DMS53 (cell line): ENCODE measurements at regions not wholly inside any gene's neighbourhood (a gene's known extent, or its start where the extent isn't known, plus 50 kb on each side); places are given as distances from the start of the nearest gene placed in this dataset.

Experiments
- DNase-seq: peaks from one replicate; lab custom pipeline; 2025; lab: John Stamatoyannopoulos, UW

DNA sequence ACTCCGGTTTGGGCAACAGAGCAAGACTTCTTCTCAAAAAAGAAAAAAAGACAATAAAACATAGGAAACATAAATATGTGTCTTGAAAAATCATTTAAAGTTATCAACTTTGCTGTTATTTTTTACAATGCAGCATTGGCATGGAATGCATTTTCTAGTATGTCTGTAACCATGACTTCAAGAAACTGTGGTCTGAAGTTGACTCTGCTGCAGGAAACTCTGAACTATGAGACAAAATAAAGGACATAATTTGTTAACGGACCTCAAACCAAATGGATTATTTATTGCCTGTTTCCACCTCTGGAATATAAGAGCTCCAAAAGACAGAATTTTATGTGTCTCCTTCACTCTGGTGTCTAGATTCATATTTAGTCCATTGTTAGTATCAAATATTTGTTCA lies 79.1 kb downstream of the TRIB2 start:
- no peak for DNase-seq

DNA sequence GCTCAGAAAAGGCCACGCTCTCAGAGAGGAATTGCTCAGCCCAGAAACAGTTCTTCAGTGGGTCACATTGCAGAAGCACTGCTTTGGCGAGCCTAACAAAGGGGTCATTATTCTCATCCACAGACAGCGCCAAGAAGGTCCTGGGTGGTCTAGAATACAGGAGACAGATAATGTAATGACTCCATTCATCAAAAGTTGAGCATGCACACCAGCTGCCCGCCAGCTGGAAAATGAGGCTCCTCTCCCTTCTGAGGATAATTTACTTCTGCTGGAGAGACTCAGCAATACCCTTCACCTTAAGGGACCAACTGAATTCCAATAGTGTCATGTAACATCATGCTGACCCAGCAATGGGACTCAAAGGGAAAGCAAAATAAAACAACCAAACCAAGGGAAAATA lies 79.9 kb downstream of the TRIB2 start:
- no peak for DNase-seq

DNA sequence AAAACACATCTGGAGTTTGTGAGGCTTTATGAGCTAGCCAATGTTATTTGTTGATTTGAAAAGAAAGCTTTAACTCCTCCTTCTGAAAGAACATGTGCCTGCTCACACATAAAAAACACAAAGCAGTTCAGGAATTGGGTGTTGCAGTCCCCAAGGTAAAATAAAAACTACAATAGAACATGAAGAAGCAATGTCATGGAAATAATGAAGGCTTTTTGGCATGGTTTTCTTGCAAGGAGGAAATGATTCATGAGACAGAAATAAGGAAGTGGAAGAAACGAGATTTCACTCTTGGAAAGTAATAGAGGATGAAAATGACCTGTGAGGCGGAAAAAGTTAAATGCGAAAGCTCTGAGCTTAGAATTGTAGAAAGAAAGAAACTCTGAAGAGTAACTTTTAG lies 81.1 kb downstream of the TRIB2 start:
- no peak for DNase-seq

DNA sequence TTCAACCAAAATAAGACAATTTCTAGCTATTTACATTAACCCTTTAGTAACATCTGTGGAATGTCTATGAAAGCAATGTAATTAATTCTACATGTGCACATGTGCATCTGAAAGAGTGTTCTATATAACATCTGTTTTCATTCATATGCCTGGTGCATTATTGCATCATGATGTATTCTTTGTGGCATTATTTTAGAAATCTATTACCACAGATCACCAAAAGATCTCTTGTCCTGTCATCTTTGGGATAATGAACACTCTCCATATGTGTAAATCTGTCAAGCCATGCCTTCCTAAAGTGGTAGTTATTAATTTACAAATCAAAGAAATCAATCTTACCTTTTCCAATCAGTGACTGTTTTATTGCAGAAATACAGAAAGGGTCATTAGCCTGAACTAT lies 86.9 kb downstream of the TRIB2 start:
- DNase-seq, result no peak

DNA sequence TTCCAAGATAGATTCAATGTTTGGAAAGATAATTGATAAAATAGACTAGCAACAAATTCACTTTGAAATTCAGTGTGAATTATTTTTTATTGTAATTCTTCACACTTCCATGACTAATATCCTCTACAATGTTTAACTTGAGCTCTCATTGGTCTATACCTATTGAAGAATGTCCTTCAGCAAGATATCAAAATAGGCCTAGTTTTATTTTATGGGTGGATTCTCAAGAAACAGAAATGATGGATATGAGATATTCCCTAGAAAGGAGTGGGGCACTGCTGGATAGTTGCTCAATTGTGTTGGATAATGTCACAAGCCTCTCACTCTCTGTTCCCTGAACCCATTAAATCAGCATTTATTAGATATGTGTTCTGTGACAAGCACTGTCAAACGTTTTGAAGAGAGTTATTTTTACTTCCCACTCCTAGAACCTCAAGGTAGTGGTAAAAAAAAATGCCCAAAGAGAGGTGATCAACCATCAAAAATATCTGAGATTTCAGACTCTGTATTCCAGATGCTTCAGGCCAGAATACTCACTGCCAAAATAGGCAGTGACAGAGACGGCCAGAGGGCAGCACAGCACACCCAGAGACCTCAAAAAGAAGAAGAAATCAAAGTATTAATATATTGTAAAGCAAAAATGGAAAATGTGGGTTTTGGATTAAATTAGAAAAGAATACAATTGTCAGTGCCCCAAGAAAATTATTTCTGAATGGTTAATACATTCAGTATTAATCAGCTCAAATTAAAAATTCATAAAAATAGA lies 87.5 kb downstream of the TRIB2 start:
- no peak for DNase-seq

DNA sequence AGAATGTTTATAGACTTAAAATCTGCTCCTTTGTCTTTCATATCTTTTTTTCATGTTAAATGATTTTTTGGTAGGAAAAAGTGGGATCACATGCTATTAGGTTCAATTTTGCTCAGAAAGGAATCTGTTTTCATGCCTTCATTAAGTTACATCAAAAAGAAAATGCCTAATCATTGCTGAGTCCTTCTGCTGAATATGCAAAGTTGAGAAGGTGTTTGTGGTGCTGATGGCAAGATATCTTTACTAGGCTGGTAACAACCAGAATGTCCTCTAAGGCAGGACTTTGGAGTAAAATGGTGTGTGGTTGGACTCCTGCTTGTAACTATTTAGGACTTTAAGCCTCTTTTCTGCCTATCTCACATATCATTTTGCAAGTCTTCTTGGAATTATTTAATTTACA lies 88.3 kb downstream of the TRIB2 start:
- no peak for DNase-seq

DNA sequence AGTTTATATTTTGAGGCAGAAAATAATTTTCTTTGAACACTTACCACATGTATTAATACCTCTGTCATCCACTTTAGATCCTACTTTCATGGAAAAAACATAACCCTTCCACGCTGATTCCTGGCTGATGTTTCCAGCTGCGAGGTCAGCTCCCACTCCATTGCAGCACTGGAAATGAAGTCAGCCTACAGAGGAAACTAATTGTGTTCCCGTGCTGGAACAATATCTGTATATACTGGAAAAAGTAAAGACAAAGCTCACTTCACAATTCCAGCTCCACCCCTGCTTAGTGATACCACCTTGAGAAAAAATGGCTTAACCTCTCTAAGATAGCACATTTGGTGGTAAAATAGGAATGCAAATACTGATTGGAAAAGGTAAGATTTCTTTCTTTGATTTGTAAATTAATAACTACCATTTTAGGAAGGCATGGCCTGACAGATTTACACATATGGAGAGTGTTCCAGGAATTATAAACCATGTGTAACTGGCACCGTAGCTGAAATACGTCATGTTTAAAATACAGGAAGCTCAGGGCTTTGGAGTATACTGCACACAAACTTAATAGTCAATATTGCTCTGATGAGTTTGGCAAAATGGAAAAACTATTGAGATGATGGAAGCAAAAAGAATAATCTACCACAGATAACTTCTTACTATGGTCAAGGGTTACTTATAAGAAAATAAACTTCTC lies 90.0 kb downstream of the TRIB2 start:
- DNase-seq, result no peak

DNA sequence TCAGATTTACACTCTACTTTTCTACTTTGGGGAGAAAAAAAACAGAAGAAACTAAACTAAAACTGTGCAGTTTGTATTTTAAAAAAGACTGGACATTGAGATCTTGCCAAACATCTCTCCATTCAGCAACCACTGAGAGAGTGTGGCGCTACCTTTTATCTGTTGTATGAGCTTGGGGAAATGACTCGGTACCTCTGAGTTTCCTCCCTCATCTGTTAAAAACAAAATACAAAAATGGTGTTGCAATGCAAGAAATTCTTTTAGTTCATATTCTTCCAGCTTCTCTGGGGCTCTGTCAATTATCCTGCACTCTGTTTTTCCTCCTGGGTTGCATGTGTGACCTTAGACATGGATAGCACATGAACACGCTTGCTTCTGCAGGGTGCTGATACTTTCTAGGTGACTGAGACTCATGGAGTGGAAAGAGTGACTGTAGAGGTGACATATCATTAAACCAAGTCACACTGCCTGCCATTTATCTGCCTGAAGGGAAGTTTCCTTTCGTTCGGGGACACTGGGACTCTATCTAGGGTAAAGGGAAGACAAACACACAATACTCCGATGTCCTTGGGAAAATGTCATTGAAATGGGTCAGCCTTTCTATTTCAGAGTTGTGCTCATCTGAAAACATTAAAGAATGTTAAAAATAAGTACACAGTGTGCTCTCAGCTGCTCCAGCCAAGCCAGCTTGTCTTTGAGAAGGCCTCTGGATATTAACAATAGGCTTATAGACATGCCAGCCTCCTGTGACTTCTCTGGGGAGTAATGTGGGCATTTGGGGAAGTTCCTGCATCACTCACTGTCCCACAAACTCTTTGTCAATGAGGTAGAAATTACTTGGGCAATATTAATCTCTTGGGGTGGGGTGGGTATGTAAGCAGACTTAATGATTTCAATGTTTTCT lies 91.4 kb downstream of the TRIB2 start:
- no peak for DNase-seq

DNA sequence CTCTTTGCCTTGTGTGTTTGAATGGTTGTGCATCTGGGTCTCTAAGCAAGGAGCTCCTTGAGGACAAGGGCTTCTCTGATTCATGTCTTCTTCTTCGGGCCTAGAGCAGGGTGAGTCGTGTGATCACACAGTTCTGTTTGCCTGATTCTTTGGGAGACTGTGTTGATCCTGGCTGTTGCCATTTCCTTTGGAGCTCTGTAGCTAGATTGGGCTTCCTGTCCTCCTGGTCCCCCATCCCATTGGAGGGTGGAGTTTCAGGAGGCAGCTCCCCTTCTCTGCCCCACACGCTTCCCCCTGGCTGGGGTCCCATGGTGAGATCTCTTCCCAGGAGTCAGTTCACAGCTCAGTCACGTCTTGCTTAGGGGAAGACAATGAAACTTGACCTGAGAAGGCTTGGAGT lies 92.8 kb downstream of the TRIB2 start:
- no peak for DNase-seq

DNA sequence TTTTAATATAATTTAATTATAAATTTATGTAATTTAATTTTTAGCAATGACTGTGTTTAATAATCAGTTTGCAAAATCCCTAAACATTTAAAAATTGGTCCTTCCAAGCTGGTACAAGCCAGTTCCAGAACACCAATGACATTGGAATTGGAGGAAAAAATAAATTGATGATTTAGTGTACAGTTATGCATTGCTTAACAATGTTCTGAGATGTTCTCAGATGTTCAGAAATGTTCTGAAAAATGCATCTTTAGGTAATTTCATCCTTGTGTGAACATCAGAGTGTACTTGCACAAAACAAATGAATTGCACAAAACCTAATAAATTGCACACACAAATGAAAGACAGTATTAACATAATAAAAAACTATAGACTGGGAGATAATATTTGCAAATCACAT lies 95.2 kb downstream of the TRIB2 start:
- DNase-seq, result no peak

DNA sequence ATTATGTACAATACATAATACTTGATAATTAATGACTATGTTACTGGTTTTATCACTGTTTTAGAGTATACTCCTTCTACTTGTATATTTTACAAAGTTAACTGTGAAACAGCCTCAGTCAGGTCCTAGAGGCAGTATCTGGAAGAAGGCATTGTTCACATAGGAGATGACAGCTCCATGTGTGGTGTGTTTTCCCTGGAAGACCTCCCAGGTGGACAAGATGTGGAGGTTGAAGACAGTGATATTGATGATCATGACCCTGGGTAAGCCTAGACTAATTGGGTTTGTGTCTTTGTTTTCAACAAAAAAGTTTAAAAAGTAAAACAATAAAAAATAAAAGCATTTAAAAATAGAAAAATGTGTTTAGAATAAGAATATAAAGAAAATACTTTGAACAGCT lies 96.4 kb downstream of the TRIB2 start:
- no peak for DNase-seq

DNA sequence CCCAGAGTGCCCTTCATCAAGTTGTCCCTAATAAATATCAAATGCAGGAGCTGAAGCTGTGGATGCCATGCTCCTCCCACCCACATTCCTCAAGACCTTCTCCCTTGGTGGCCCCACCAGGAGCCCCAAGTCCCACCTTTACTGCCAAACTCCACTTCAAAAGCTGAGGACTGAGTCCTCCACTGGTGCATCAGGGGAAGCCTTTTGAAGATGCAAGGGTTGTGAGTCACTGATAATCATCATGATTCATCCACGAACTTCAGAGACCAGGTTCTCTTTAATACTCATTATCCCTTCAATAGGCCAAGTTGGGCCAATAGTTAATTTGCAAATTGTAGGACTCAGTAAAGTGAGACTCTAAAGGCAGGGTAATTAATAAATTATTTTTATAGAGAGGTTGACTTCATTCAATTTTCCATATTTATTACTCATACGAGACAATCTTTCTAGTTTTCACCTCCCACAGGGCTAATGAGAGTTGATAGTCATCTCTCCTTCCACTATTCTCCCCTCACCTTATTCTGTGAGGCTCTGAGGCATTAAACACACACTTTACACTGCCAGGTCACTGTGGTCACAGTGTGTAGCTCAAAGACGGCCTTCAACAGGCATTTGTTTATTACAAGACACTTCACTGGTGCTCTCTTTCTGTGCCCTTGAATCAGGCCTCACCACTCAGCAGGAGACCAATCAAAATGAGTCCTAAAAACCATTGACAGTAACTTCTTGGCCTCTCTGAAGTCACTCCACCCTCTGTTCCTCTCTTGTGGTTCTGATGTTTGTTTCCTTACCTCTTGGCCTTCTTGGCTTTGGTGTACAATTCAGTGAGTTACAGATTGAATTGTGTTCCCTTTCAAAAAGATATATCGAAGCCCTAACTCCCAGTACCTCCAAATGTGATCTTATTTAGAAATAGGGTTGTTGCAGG lies 99.9 kb downstream of the TRIB2 start:
- no peak for DNase-seq

DNA sequence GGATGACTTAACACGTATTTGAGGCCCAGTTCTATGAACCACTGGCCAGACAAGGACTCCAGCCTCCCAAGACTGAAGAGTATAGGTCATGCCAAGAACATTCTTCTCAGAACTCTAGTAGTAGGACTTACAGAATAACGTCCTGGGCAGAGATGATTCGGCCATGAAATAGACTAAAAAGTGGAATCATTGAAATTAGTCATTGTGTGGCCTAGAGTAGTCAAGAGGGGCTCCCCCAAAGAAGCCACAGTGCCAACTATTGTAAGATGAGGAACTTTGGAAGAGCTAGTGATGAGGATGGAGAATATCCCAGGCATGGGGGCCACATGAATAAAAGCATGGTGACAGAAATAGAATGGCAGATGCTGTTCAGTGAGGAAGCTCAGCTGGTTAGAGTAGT lies 101.1 kb downstream of the TRIB2 start:
- no peak for DNase-seq

DNA sequence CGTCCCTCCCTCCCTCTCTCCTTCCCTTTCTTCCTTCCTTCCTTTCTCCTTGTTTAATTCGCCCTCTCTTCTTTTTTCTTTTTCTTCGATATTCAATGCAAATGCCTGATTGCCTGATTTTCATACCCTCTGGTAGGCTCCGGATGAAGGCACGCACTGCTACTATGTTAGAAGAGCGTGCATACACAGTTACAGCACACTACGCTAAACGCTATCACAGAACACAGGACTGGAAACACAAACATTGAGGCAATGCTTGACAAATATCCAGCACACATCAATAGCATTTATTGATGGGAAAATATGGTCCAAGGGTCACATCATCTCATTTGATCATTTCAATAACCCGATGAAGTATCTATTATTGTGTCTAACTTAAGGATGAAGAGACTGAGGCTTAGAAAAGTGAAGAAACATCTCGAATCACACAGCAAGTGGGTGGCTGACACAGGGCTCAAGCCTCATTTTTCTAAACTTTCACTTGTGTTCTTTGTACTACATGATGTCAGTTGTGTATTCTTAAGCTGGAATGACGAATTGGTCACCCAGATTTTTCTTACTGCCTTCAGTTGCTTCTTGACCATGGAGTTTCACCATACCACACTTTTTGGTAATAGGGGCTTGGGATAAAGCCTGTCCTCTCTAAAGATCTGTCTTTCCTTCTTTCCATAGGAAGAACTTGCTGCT lies 101.8 kb downstream of the TRIB2 start:
- DNase-seq, result no peak

DNA sequence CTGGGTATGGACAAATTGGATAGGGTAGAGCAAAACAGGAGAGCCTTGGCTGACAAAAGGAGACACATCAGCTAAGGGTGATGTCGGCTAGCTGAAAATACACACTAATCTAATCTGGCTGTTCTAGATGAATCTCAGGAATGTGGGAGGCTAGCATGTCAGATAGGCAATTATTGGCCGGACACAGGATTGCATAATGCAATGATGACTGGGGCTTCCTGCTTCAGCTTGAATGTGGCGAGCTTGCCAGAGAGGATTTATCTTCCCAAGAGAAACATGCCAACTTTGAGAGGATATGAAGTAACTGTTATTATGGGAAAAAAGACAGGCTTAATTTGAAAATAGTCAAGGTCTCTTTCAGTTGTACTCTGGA lies 102.4 kb downstream of the TRIB2 start:
- no peak for DNase-seq

DNA sequence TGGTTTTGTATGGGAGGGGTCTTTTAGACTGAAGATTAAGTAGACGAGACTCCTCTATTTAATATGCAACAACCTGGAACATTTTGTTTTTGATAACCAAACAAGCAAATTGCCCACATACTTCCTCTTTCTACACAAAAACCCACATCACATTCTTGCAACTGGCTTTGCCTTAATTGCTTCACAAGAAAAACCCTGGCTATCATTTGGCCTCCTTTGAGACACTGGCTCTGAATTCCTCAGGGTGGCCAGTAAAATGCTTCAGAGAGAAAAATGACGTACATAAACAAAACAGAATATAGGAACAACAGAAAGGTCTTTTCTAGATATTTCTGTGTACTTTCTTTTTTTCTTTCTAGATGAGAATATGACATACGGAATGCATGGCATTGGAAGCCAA lies 103.0 kb downstream of the TRIB2 start:
- no peak for DNase-seq

DNA sequence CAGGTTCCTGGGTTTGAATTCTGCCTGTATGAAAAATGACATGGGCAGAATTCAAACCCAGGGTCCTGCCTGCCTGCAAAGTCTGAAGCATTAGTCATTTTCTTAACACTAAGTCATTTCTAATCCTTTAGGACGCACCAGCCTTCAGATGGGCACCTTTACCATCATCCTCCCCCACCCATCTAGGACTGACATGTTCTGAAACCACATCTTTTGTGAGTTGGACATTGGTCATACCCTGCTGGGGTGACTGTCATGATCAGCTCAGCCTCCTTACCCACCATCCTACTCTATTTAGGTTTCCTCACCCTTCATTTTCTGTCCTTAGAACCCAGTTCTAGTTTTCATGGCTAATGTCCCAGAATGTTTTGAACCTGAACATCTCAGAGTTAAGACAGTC lies 104.9 kb downstream of the TRIB2 start:
- no peak for DNase-seq

DNA sequence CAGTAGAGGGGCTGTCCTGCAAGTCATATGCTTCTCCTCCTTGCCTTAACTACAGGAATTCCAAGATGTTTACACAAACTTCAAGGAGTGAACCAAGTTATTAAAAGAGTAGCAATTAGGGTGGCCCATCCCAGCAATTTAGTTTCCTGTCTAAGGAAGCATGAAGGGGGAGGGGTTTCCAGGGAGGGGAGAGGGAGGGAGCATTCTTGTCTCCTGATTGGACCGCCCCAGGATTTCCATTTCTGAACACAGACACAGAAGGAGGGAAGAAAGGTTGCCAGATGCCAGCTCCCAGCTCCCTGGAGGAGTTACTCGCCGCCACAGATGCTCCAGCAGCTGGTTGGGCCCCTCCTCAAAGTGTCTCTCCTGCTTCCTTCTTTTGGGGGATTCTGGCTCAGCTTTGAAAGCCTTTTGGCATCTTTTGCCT lies 107.6 kb downstream of the TRIB2 start:
- DNase-seq, result no peak

DNA sequence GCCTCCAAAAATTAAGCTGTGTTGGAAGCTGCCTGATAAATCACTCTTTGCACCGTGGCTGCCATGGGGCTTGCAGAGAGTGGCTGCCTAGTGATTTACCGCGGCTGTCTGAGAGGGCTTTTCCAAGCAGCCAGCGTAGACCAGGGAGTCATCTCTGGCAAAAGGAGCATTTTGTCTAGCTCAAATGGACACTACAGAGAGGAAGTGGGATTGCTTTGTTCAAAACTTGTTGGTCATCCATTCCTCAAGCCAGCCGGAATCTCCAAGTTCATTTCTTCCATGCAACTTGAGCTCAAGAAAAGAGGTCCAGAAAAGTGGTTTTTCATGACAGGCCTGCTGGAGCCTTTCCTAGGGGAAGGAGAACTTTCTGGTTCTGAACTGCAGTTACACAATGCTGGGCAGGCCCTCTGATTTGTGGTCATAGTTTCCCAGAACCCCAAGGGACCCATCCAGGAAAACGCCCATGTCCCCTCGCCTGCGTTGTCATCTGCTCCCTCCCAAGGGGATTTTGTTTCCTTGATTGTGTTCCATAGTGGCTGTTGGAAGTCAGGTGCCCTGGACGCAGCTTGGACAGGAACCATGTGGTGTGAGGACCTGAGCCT lies 108.1 kb downstream of the TRIB2 start:
- DNase-seq, result no peak

DNA sequence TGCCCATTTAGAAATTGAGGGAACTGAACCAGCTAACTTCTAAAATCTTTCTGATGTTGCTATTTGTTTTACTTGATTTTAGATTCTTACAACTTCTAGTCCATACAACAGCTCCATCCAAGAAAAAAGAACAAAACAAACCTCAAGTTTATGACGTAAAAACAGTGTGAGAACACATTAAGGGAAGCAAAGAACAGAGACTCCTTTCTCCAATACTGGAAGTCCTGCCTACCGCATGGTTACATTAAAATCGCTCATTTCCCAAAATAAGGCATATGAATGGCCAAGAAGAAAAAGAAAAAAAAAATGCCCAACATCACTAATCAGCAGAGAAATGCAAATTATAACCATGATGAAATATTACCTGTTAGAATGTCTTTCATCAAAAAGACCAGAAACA lies 110.0 kb downstream of the TRIB2 start:
- no peak for DNase-seq

DNA sequence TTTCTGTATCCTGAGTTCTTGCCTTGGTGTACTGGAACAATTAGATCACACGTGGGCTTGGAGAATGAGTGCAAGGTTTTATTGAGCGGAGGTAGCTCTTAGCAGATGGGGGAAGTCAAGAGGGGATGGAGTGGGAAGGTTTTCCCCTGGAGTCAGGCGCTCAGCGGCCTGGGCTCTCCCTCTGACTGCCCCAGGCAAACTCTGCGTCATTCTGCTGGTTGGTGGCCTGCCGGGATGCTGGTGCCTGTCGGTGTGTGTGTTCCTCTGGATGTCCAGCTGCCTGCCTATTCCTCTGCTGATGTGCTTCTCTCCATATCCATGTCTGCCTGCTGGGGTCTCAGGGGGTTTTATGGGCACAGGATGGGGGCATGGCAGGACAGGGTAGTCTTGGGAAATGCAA lies 111.0 kb downstream of the TRIB2 start:
- DNase-seq, result no peak
